ENCODE measurements at regions not wholly inside any gene's neighbourhood (a gene's known extent, or its start where the extent isn't known, plus 50 kb on each side); places are given as distances from the start of the nearest gene placed in this dataset.

GRCh38 chr10:8151086-8151485 lies 96.6 kb downstream of the GATA3 start:
- no peak overlapping the region for H3K4me3 Mint-ChIP-seq
- DNase-seq (no peak), ATAC-seq (ENCODE audit: poor library complexity) (no peak)
- H3K4me1 Mint-ChIP-seq (ENCODE audit: low read depth), result no peaks in the 10 kb centered on the region
- Histone ChIP-seq H3K27ac (ENCODE audit: low read depth in 1 of 2, low read length in 2 of 2) (no peak overlapping the region), H3K27me3 (ENCODE audit: control insufficient read depth in 1 of 2, insufficient read depth in 2 of 2, low read length in 2 of 2) (no peaks in the 10 kb centered on the region), H3K4me3 (ENCODE audit: low read length) (no peak overlapping the region), H3K36me3 (ENCODE audit: insufficient read depth, low read length) (no peaks in the 10 kb centered on the region), H3K9me3 (ENCODE audit: control insufficient read depth in 1 of 2, insufficient read depth in 1 of 2, low read length in 2 of 2) (no peaks in the 10 kb centered on the region), H3K4me1 (ENCODE audit: insufficient read depth, low read length) (no peaks in the 10 kb centered on the region)
- no peak overlapping the region for H3K27ac Mint-ChIP-seq
- no peak for TF ChIP-seq CTCF (IDR thresholded peaks at IDR 0.05)
- POLR2A ChIA-PET, result no interaction called here
- intact Hi-C loops (cut with DNase I, micrococcal nuclease), result no loop called here
- CTCF ChIA-PET, result no interaction called here
- H3K9me3 Mint-ChIP-seq, result no peaks in the 10 kb centered on the region
- H3K36me3 Mint-ChIP-seq (ENCODE audit: low read depth), result no peaks in the 10 kb centered on the region
- no peaks in the 10 kb centered on the region for H3K27me3 Mint-ChIP-seq

GRCh38 chr10:8156918-8157317 lies 102.4 kb downstream of the GATA3 start:
- Mint-ChIP-seq H3K27ac (no peak overlapping the region), H3K27me3 (no peaks in the 10 kb centered on the region), H3K4me3 (no peak overlapping the region), H3K9me3 (no peaks in the 10 kb centered on the region), H3K4me1 (ENCODE audit: low read depth) (no peaks in the 10 kb centered on the region), H3K36me3 (ENCODE audit: low read depth) (no peaks in the 10 kb centered on the region)
- Histone ChIP-seq H3K27ac (ENCODE audit: low read depth in 1 of 2, low read length in 2 of 2) (no peak overlapping the region), H3K36me3 (ENCODE audit: insufficient read depth, low read length) (no peaks in the 10 kb centered on the region), H3K9me3 (ENCODE audit: control insufficient read depth in 1 of 2, insufficient read depth in 1 of 2, low read length in 2 of 2) (no peaks in the 10 kb centered on the region), H3K27me3 (ENCODE audit: control insufficient read depth in 1 of 2, insufficient read depth in 2 of 2, low read length in 2 of 2) (peaks cover 0 to 4% of the 10 kb centered on the region in 2 experiments), H3K4me3 (ENCODE audit: low read length) (no peak overlapping the region), H3K4me1 (ENCODE audit: insufficient read depth, low read length) (no peaks in the 10 kb centered on the region)
- ChIA-PET POLR2A (no interaction called here), CTCF (no interaction called here)
- TF ChIP-seq CTCF (IDR thresholded peaks at IDR 0.05), result no peak
- intact Hi-C loops (cut with DNase I, micrococcal nuclease), result no loop called here
- no peak for DNase-seq
- no peak for ATAC-seq (ENCODE audit: poor library complexity)

GRCh38 chr10:8158193-8159071 lies 103.9 kb downstream of the GATA3 start:
- H3K9me3 Mint-ChIP-seq, result no peaks in the 10 kb centered on the region
- CTCF ChIA-PET, result no interaction called here

More at GRCh38 chr10:8158193-8159071, 103.9 kb downstream of the GATA3 start:
- Mint-ChIP-seq H3K4me1 (ENCODE audit: low read depth) (no peaks in the 10 kb centered on the region), H3K36me3 (ENCODE audit: low read depth) (no peaks in the 10 kb centered on the region), H3K27ac (no peak overlapping the region), H3K4me3 (no peak overlapping the region), H3K27me3 (no peaks in the 10 kb centered on the region)
- Histone ChIP-seq H3K4me1 (ENCODE audit: insufficient read depth, low read length) (no peaks in the 10 kb centered on the region), H3K27me3 (ENCODE audit: control insufficient read depth in 1 of 2, insufficient read depth in 2 of 2, low read length in 2 of 2) (peaks cover 0 to 4% of the 10 kb centered on the region in 2 experiments), H3K27ac (ENCODE audit: low read depth in 1 of 2, low read length in 2 of 2) (no peak overlapping the region), H3K36me3 (ENCODE audit: insufficient read depth, low read length) (no peaks in the 10 kb centered on the region), H3K9me3 (ENCODE audit: control insufficient read depth in 1 of 2, insufficient read depth in 1 of 2, low read length in 2 of 2) (no peaks in the 10 kb centered on the region), H3K4me3 (ENCODE audit: low read length) (no peak overlapping the region)
- DNase-seq (no peak), ATAC-seq (ENCODE audit: poor library complexity) (no peak)
- POLR2A ChIA-PET, result interaction anchor here (0.6 kb wide), 1 partner anchor 939 kb away, joined by 3 read pairs; no protein-coding TSS in a partner anchor
- TF ChIP-seq CTCF (IDR thresholded peaks at IDR 0.05), result no peak
- intact Hi-C loops (cut with DNase I, micrococcal nuclease), result no loop called here

All from CD4-positive, alpha-beta T cell (primary cell).